ENCODE measurements at regions not wholly inside any gene's neighbourhood (a gene's known extent, or its start where the extent isn't known, plus 50 kb on each side); places are given as distances from the start of the nearest gene placed in this dataset.

DNA sequence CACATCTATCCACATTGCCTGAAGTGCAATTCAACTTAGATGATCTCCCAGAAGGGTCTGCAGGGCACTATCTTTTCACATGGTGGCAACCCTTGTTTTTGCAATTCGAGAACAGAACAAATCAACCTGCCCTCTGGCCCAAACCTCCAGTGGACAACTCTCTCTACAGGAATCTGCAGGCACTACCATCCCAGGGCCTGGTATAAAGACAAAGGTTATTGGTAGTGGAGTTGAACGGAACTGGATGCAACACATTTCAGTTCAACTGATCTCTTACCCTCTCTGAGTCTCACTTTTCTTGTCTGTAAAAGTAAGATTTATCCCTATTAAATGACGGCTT lies 153.2 kb upstream of the EGFLAM start:
- no peaks in the 10 kb centered on the region for H3K36me3 ChIP-seq (ENCODE audit: control insufficient read depth, insufficient read depth, low read length)
- H3K27ac ChIP-seq (ENCODE audit: low read length): no peak overlapping the region
- no peaks in the 10 kb centered on the region for H3K4me1 ChIP-seq (ENCODE audit: control insufficient read depth, insufficient read depth, low read length)
- H3K9me3 ChIP-seq (replicated peaks; ENCODE audit: control insufficient read depth, low read depth, low read length): no peaks in the 10 kb centered on the region
- no peak overlapping the region for H3K4me3 ChIP-seq (ENCODE audit: low read length)
- no peak for DNase-seq
- WGBS (ENCODE audit: insufficient coverage): no CpG with 5 or more reads among the region's 3 CpGs
- H3K27me3 ChIP-seq (ENCODE audit: control insufficient read depth, insufficient read depth, low read length): no peaks in the 10 kb centered on the region

GRCh38 chr5:38104497-38105230 lies 153.7 kb upstream of the EGFLAM start:
- DNase-seq: no peak
- 52% methylated on average over 2 of the region's 5 CpGs for WGBS (ENCODE audit: insufficient coverage)

GRCh38 chr5:38101897-38102296 lies 156.5 kb upstream of the EGFLAM start:
- 95% methylated on average over 9 of the region's 10 CpGs for WGBS (ENCODE audit: insufficient coverage)
- H3K4me1 ChIP-seq (ENCODE audit: control insufficient read depth, insufficient read depth, low read length): no peaks in the 10 kb centered on the region
- no peaks in the 10 kb centered on the region for H3K9me3 ChIP-seq (replicated peaks; ENCODE audit: control insufficient read depth, low read depth, low read length)
- no peak overlapping the region for H3K27ac ChIP-seq (ENCODE audit: low read length)
- no peak for DNase-seq
- H3K36me3 ChIP-seq (ENCODE audit: control insufficient read depth, insufficient read depth, low read length): no peaks in the 10 kb centered on the region
- H3K4me3 ChIP-seq (ENCODE audit: low read length): no peak overlapping the region
- no peaks in the 10 kb centered on the region for H3K27me3 ChIP-seq (ENCODE audit: control insufficient read depth, insufficient read depth, low read length)

More at GRCh38 chr5:38104497-38105230, 153.7 kb upstream of the EGFLAM start:
- Histone ChIP-seq H3K36me3 (ENCODE audit: control insufficient read depth, insufficient read depth, low read length) (no peaks in the 10 kb centered on the region), H3K27me3 (ENCODE audit: control insufficient read depth, insufficient read depth, low read length) (no peaks in the 10 kb centered on the region), H3K4me3 (ENCODE audit: low read length) (no peak overlapping the region), H3K9me3 (replicated peaks; ENCODE audit: control insufficient read depth, low read depth, low read length) (no peaks in the 10 kb centered on the region), H3K4me1 (ENCODE audit: control insufficient read depth, insufficient read depth, low read length) (no peaks in the 10 kb centered on the region), H3K27ac (ENCODE audit: low read length) (no peak overlapping the region)

DNA sequence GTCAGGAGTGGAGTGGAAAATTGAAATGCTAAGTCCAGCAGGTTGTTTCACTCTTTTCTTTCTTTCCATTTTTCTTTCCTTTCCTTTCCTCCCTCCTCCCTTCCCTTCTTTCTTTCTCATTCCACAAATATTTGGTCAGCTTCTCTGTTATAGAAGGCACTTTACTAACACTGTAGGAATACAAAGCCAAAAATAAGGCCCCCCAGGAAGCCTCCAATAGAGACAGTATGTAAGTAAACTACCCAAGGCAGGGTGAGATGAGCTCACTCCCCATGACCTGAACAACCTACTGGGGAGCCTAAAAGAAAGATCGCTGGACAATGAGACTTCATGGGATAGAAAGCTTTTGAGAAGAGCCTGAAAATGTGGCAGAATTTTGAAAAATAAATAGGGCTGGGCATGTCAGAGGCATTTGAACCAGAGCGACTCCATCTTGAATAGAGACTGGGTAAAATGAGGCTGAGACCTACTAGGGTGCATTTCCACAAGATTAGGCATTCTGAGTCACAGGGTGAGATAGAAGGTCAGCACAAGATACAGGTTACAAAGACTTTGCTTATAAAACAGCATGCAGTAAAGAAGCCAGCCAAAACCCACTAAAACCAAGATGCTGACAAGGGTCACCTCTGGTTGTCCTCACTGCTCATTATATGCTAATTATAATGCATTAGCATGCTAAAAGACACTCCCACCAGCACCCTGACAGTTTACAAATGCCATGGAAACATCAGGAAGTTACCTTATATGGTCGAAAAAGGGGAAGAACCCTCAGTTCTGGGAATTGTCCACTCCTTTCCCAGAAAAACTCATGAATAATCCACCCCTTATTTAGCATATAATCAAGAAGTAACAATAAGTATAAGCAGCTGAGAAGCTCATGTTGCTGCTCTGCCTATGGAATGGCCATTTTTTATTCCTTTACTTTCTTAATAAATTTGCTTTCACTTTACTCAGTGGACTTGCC lies 158.9 kb upstream of the EGFLAM start:
- no peaks in the 10 kb centered on the region for H3K9me3 ChIP-seq (replicated peaks; ENCODE audit: control insufficient read depth, low read depth, low read length)
- H3K4me1 ChIP-seq (ENCODE audit: control insufficient read depth, insufficient read depth, low read length): no peaks in the 10 kb centered on the region
- H3K27me3 ChIP-seq (ENCODE audit: control insufficient read depth, insufficient read depth, low read length): peaks cover 5% of the 10 kb centered on the region
- no peak for DNase-seq
- no peak overlapping the region for H3K27ac ChIP-seq (ENCODE audit: low read length)
- no peaks in the 10 kb centered on the region for H3K36me3 ChIP-seq (ENCODE audit: control insufficient read depth, insufficient read depth, low read length)
- WGBS (ENCODE audit: insufficient coverage): 86% methylated on average over 1 of the region's 3 CpGs
- no peak overlapping the region for H3K4me3 ChIP-seq (ENCODE audit: low read length)

DNA sequence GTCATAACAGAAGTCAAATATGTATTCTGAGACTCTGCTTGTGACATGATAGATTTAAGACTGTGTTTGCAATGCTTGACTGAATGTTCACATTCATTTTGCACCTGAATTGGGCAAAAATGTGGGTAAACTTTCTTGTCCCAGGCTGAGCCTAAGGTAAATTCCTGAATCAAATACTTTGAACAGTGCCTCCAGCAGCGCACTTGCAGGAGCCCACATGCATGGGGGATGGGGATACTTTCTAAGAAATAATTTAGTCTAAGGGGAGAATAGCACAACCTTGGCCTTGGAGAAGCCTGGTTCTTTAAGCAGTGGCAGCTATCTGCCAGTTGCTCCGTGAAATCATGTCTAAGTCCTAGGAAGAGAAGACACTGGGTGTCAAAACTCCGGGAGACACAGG lies 163.5 kb upstream of the EGFLAM start:
- no peak overlapping the region for H3K27ac ChIP-seq (ENCODE audit: low read length)
- no peaks in the 10 kb centered on the region for H3K36me3 ChIP-seq (ENCODE audit: control insufficient read depth, insufficient read depth, low read length)
- no peaks in the 10 kb centered on the region for H3K4me1 ChIP-seq (ENCODE audit: control insufficient read depth, insufficient read depth, low read length)
- 70% methylated on average over 1 of the region's 3 CpGs for WGBS (ENCODE audit: insufficient coverage)
- DNase-seq: no peak
- no peak overlapping the region for H3K4me3 ChIP-seq (ENCODE audit: low read length)
- H3K27me3 ChIP-seq (ENCODE audit: control insufficient read depth, insufficient read depth, low read length): peaks cover 5% of the 10 kb centered on the region
- no peaks in the 10 kb centered on the region for H3K9me3 ChIP-seq (replicated peaks; ENCODE audit: control insufficient read depth, low read depth, low read length)

DNA sequence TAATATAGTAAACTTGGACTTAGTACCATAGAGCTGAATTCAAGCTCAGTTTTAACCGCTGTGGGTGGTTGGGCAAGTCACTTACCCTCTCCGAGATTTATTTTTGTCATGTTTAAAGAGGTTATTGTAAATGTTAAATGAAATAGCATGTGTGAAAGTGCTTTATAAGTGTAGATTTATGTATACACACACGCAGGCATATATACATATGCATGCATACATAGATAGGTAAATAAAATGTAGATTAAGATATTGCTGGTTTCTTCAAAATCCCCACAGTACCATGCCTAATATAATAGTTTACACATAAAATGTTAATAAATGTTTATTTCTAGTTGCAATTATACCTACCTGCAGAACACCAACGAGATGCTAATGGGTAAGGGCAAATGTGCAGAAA lies 164.5 kb upstream of the EGFLAM start:
- Histone ChIP-seq H3K36me3 (ENCODE audit: control insufficient read depth, insufficient read depth, low read length) (no peaks in the 10 kb centered on the region), H3K9me3 (replicated peaks; ENCODE audit: control insufficient read depth, low read depth, low read length) (no peaks in the 10 kb centered on the region), H3K4me1 (ENCODE audit: control insufficient read depth, insufficient read depth, low read length) (no peaks in the 10 kb centered on the region), H3K4me3 (ENCODE audit: low read length) (no peak overlapping the region), H3K27me3 (ENCODE audit: control insufficient read depth, insufficient read depth, low read length) (peaks cover 5% of the 10 kb centered on the region), H3K27ac (ENCODE audit: low read length) (no peak overlapping the region)
- WGBS (ENCODE audit: insufficient coverage): no CpG with 5 or more reads among the region's 4 CpGs
- DNase-seq: no peak

DNA sequence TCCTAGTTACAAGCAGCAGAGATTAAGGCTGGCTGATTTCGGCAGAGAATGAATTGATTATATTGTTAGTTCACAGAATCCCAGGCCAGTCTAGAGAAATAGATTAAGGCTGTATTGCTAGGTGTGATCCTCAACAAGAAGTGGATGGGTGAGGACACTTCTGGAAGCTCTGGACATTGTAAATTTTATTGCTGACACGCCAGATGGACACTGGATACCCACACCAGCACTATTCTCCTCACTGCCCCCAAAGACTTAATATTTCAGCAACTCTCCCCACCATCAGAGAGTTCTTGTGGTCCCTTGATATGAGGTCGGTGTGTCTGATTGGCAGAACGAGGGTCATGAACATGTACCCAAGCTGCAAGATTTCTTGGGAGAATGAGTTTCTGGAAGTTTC lies 171.6 kb upstream of the EGFLAM start:
- Histone ChIP-seq H3K27me3 (ENCODE audit: control insufficient read depth, insufficient read depth, low read length) (no peaks in the 10 kb centered on the region), H3K27ac (ENCODE audit: low read length) (no peak overlapping the region), H3K4me1 (ENCODE audit: control insufficient read depth, insufficient read depth, low read length) (no peaks in the 10 kb centered on the region), H3K4me3 (ENCODE audit: low read length) (no peak overlapping the region), H3K36me3 (ENCODE audit: control insufficient read depth, insufficient read depth, low read length) (no peaks in the 10 kb centered on the region), H3K9me3 (replicated peaks; ENCODE audit: control insufficient read depth, low read depth, low read length) (no peaks in the 10 kb centered on the region)
- 78% methylated on average over 1 of the region's 4 CpGs for WGBS (ENCODE audit: insufficient coverage)
- no peak for DNase-seq

- H3K9me3 ChIP-seq (replicated peaks; ENCODE audit: control insufficient read depth, low read depth, low read length): no peaks in the 10 kb centered on the region
- H3K27me3 ChIP-seq (ENCODE audit: control insufficient read depth, insufficient read depth, low read length): no peaks in the 10 kb centered on the region
- 100% methylated on average over 2 of the region's 3 CpGs for WGBS (ENCODE audit: insufficient coverage)
- no peak overlapping the region for H3K27ac ChIP-seq (ENCODE audit: low read length)
- no peaks in the 10 kb centered on the region for H3K36me3 ChIP-seq (ENCODE audit: control insufficient read depth, insufficient read depth, low read length)
- H3K4me3 ChIP-seq (ENCODE audit: low read length): no peak overlapping the region
- no peak for DNase-seq
- no peaks in the 10 kb centered on the region for H3K4me1 ChIP-seq (ENCODE audit: control insufficient read depth, insufficient read depth, low read length)
Measured at GRCh38 chr5:38079620-38080402, 178.5 kb upstream of the EGFLAM start.

DNA sequence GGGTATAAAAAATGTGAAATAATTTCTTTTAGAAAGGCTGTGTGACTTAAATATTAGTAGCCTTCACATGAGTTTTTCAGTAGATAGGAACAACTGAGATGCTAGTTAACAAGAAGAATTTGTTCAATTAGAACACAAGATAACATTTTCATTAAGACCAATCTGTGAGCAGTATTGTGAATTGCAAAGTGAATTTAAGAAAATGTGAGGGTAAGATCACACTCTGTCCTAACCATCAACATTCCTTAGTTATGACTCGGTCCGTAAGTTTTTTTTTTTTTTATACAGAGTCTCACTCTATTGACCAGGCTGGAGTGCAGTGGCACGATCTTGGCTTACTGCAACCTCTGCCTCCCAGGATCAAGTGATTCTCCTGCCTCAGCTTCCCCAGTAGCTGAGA lies 180.2 kb upstream of the EGFLAM start:
- Histone ChIP-seq H3K27ac (ENCODE audit: low read length) (no peak overlapping the region), H3K4me1 (ENCODE audit: control insufficient read depth, insufficient read depth, low read length) (no peaks in the 10 kb centered on the region), H3K9me3 (replicated peaks; ENCODE audit: control insufficient read depth, low read depth, low read length) (no peaks in the 10 kb centered on the region), H3K27me3 (ENCODE audit: control insufficient read depth, insufficient read depth, low read length) (no peaks in the 10 kb centered on the region), H3K36me3 (ENCODE audit: control insufficient read depth, insufficient read depth, low read length) (no peaks in the 10 kb centered on the region), H3K4me3 (ENCODE audit: low read length) (no peak overlapping the region)
- WGBS (ENCODE audit: insufficient coverage): 100% methylated on average over 2 of the region's 3 CpGs
- DNase-seq: no peak

DNA sequence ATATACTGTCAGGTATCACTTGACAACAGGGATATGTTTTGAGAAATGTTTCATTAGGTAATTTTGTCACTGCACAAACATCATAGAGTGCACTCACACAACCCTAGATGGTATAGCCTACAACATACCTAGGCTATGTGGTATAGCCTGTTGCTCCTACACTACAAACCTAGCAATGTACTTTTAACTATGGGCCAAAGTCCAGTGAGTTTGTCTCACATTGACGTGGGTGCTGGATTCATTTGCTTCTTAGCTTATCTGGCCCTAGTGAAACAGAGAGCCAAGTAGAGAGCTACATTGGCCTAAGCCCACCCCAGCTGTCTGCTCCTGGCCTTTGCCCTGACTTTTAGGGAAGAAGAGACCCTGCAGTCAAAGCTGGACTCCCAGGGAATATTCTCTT lies 180.7 kb upstream of the EGFLAM start:
- Histone ChIP-seq H3K9me3 (replicated peaks; ENCODE audit: control insufficient read depth, low read depth, low read length) (no peaks in the 10 kb centered on the region), H3K4me3 (ENCODE audit: low read length) (no peak overlapping the region), H3K27me3 (ENCODE audit: control insufficient read depth, insufficient read depth, low read length) (no peaks in the 10 kb centered on the region), H3K4me1 (ENCODE audit: control insufficient read depth, insufficient read depth, low read length) (no peaks in the 10 kb centered on the region), H3K36me3 (ENCODE audit: control insufficient read depth, insufficient read depth, low read length) (no peaks in the 10 kb centered on the region), H3K27ac (ENCODE audit: low read length) (no peak overlapping the region)
- WGBS (ENCODE audit: insufficient coverage): 71% methylated on average over 1 of the region's 1 CpG
- no peak for DNase-seq

Measured in muscle of leg (tissue), 3 donors.